Bronchial epithelial cell (primary cell): ENCODE measurements at regions not wholly inside any gene's neighbourhood (a gene's known extent, or its start where the extent isn't known, plus 50 kb on each side); places are given as distances from the start of the nearest gene placed in this dataset.
A peak's percentile ranks its signal among the peaks of the same experiment; 100 is the strongest.

Experiments
- DNase-seq: peaks from one replicate; pipeline ENCODE4 v3.0.0-alpha.2; 2010; ENCODE audit warnings: low read depth
- FAIRE-seq: peaks from 2 replicates; lab custom pipeline; 2011; peaks lifted over from hg19 to GRCh38; lab: Jason Lieb, UNC
- H3K27me3 ChIP-seq: 2 replicates; pipeline ENCODE4 v1.5.1; 2011; ENCODE audit warnings: low read length; ENCODE audit not compliant: control insufficient read depth, insufficient read depth
- H3K36me3 ChIP-seq: 2 replicates; pipeline ENCODE4 v1.5.1; 2011; ENCODE audit warnings: low read length; ENCODE audit not compliant: control insufficient read depth, insufficient read depth
- H3K4me3 ChIP-seq: 2 replicates; pipeline ENCODE4 v1.5.1; 2011; ENCODE audit warnings: mild to moderate bottlenecking, low read depth, low read length, control low read depth
- TF ChIP-seq, protein P1 (sequence below): IDR thresholded peaks from 2 replicates; pipeline ENCODE4 v1.5.1; 2011; ENCODE audit warnings: mild to moderate bottlenecking, moderate library complexity, low read length, control low read depth, inconsistent platforms; ENCODE audit not compliant: insufficient read depth, severe bottlenecking

DNA sequence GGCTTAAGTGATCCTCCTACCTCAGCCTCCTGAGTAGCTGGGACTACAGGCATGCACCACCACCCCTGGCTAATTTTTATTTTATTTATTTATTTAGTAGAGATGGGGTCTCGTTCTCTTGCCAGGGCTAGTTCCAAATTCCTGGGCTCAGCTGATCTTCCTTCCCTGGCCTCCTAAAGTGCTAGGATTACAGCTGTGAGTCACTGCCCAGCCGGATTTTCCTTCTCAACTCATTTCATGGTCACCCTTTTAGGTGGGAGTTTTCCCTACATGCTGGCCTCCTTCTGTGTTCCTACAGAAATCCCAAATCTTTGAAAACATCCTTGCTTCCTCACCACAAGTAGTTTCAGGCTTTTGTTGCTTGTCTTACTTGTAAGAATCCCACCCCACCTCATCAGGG is 102.1 kb upstream of the SIAH1 start:
- no peaks in the 10 kb centered on the region for H3K36me3 ChIP-seq
- TF ChIP-seq, protein P1, sequence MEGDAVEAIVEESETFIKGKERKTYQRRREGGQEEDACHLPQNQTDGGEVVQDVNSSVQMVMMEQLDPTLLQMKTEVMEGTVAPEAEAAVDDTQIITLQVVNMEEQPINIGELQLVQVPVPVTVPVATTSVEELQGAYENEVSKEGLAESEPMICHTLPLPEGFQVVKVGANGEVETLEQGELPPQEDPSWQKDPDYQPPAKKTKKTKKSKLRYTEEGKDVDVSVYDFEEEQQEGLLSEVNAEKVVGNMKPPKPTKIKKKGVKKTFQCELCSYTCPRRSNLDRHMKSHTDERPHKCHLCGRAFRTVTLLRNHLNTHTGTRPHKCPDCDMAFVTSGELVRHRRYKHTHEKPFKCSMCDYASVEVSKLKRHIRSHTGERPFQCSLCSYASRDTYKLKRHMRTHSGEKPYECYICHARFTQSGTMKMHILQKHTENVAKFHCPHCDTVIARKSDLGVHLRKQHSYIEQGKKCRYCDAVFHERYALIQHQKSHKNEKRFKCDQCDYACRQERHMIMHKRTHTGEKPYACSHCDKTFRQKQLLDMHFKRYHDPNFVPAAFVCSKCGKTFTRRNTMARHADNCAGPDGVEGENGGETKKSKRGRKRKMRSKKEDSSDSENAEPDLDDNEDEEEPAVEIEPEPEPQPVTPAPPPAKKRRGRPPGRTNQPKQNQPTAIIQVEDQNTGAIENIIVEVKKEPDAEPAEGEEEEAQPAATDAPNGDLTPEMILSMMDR, result no peak
- DNase-seq (peak; percentile 70), FAIRE-seq (no peak)
- H3K4me3 ChIP-seq, result no peak overlapping the region
- no peaks in the 10 kb centered on the region for H3K27me3 ChIP-seq

DNA sequence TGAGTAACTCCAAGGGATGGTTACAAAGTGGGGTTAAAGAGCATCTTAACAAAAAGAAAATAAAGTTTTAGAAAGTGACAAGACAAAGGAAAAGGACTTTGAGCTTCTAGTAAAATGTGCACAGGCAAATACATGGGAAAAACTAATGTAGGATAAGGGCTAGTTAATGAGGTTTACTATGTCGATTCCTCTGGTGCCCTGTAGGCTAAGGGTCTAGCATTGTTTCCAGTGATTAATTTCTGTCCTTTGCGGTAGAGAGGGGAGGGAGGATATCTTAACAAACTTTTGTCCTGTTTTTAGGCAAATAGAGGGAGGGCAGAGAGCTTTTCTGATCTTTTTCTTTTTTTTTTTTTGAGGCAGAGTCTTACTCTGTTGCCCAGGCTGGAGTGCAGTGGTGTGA is 96.6 kb upstream of the SIAH1 start:
- Histone ChIP-seq H3K36me3 (no peaks in the 10 kb centered on the region), H3K27me3 (no peaks in the 10 kb centered on the region), H3K4me3 (no peak overlapping the region)
- TF ChIP-seq, protein P1, result no peak
- FAIRE-seq (no peak), DNase-seq (no peak)

- TF ChIP-seq, protein P1, result no peak
- H3K36me3 ChIP-seq, result no peaks in the 10 kb centered on the region
- DNase-seq (no peak), FAIRE-seq (no peak)
- no peaks in the 10 kb centered on the region for H3K27me3 ChIP-seq
- no peak overlapping the region for H3K4me3 ChIP-seq
These were observed 96.0 kb upstream of the SIAH1 start for GRCh38 chr16:48481211-48481610.

DNA sequence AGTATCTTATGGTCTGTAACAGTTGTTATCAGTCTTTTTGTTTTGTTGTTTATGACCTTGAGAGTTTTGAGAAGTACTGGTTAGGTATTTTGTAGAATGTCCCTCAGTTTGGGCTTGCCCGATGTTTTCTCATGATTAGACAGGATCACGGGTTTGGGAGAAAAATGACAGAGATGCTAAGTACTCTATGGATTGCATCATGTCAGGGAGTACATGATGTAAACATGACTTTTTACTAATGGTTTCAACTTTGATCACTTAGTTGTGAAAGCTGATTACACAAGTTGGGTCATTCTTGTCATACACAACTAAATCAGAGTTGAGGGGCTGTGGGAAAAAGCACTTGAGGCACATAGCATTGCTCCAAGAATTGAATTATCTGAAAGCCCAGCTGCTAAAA is 94.7 kb upstream of the SIAH1 start:
- no peaks in the 10 kb centered on the region for H3K36me3 ChIP-seq
- no peak for FAIRE-seq

DNA sequence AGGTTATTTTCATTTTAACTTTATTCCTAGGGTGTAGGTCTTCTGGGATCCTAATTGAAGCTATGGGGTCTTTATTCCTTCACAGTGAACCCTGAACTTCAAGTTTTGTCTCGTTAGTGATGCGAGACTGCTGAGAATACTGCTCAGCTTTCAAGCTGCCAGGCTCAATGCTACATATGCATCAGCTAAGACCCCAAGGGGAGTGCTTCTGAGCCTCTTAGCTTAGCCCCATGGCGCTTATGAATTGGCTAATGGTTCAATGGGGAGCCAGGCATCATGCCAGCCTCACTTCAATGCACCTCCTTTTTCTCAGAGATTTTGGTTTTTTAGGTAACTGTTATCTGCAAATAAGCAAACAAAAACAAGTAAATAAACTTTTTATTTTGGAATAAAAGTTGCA is 94.1 kb upstream of the SIAH1 start:
- H3K36me3 ChIP-seq, result no peaks in the 10 kb centered on the region
- H3K4me3 ChIP-seq, result no peak overlapping the region
- no peaks in the 10 kb centered on the region for H3K27me3 ChIP-seq
- FAIRE-seq (no peak), DNase-seq (no peak)
- TF ChIP-seq, protein P1, result no peak

More for the DNA sequence above, 94.7 kb upstream of the SIAH1 start:
- TF ChIP-seq, protein P1, result no peak
- Histone ChIP-seq H3K27me3 (no peaks in the 10 kb centered on the region), H3K4me3 (no peak overlapping the region)
- peak; percentile 74 for DNase-seq

GRCh38 chr16:48478393-48478792 is 93.2 kb upstream of the SIAH1 start:
- no peaks in the 10 kb centered on the region for H3K36me3 ChIP-seq
- FAIRE-seq, result no peak
- no peak for DNase-seq
- TF ChIP-seq, protein P1, result no peak
- H3K27me3 ChIP-seq, result no peaks in the 10 kb centered on the region
- H3K4me3 ChIP-seq, result no peak overlapping the region
